Activated CD8-positive, alpha-beta memory T cell treated with anti-CD3 and anti-CD28 coated beads for 36 hours (primary cell): ENCODE measurements at regions not wholly inside any gene's neighbourhood (a gene's known extent, or its start where the extent isn't known, plus 50 kb on each side); places are given as distances from the start of the nearest gene placed in this dataset.

ENCODE experiments used
- CTCF ChIA-PET: fragments of 350-600 bp; sonication (Branson Sonifier 250); formaldehyde crosslinking; loops from one replicate; lab custom pipeline; 2021; ENCODE audit warnings: antibody characterized with exemption; lab: Charles Lee
- POLR2A ChIA-PET: fragments of 350-600 bp; sonication (Branson Sonifier 250); formaldehyde crosslinking; loops from one replicate; lab custom pipeline; 2021; ENCODE audit warnings: antibody characterized with exemption; lab: Charles Lee

GRCh38 chr2:234632527-234633391 lies 135.9 kb upstream of the ARL4C start:
- ChIA-PET POLR2A (no interaction called here), CTCF (no interaction called here)

- POLR2A ChIA-PET: no interaction called here
- CTCF ChIA-PET: interaction anchor here (1.1 kb wide), 1 partner anchor 11 kb away, joined by 3 read pairs; no protein-coding TSS in a partner anchor
Measured at GRCh38 chr2:234631646-234632514, 135.0 kb upstream of the ARL4C start.

GRCh38 chr2:234630801-234631261 lies 133.9 kb upstream of the ARL4C start:
- CTCF ChIA-PET: interaction anchor here (1.1 kb wide), 1 partner anchor 12 kb away, joined by 3 read pairs; no protein-coding TSS in a partner anchor
- POLR2A ChIA-PET: no interaction called here

- ChIA-PET POLR2A (no interaction called here), CTCF (no interaction called here)
Measured at GRCh38 chr2:234629596-234629995, 132.7 kb upstream of the ARL4C start.

GRCh38 chr2:234628953-234629352 lies 132.1 kb upstream of the ARL4C start:
- CTCF ChIA-PET: no interaction called here
- POLR2A ChIA-PET: no interaction called here

- POLR2A ChIA-PET: no interaction called here
- CTCF ChIA-PET: no interaction called here
Measured at GRCh38 chr2:234627308-234627707, 130.4 kb upstream of the ARL4C start.

- CTCF ChIA-PET: no interaction called here
- POLR2A ChIA-PET: no interaction called here
Measured at GRCh38 chr2:234626566-234627130, 129.8 kb upstream of the ARL4C start.

GRCh38 chr2:234625626-234626250 lies 128.9 kb upstream of the ARL4C start:
- POLR2A ChIA-PET: no interaction called here
- CTCF ChIA-PET: interaction anchor here (0.6 kb wide), 1 partner anchor 372 kb away, joined by 3 read pairs; no protein-coding TSS in a partner anchor

- ChIA-PET POLR2A (no interaction called here), CTCF (interaction anchor here (0.6 kb wide), 1 partner anchor 1064 kb away, joined by 3 read pairs; no protein-coding TSS in a partner anchor)
Measured at GRCh38 chr2:234623521-234623991, 126.7 kb upstream of the ARL4C start.

- ChIA-PET POLR2A (no interaction called here), CTCF (no interaction called here)
Measured at GRCh38 chr2:234621120-234621519, 124.2 kb upstream of the ARL4C start.

GRCh38 chr2:234620018-234620417 lies 123.1 kb upstream of the ARL4C start:
- CTCF ChIA-PET: no interaction called here
- POLR2A ChIA-PET: no interaction called here

- ChIA-PET POLR2A (no interaction called here), CTCF (no interaction called here)
Measured at GRCh38 chr2:234615643-234616356, 118.9 kb upstream of the ARL4C start.

- CTCF ChIA-PET: no interaction called here
- POLR2A ChIA-PET: no interaction called here
Measured at GRCh38 chr2:234611209-234611608, 114.3 kb upstream of the ARL4C start.

GRCh38 chr2:234608946-234609345 lies 112.1 kb upstream of the ARL4C start:
- POLR2A ChIA-PET: no interaction called here

GRCh38 chr2:234607691-234608090 lies 110.8 kb upstream of the ARL4C start:
- ChIA-PET CTCF (no interaction called here), POLR2A (no interaction called here)

More at GRCh38 chr2:234608946-234609345, 112.1 kb upstream of the ARL4C start:
- CTCF ChIA-PET: no interaction called here

- CTCF ChIA-PET: no interaction called here
- POLR2A ChIA-PET: no interaction called here
Measured at GRCh38 chr2:234606896-234607295, 110.0 kb upstream of the ARL4C start.

GRCh38 chr2:234603619-234604018 lies 106.7 kb upstream of the ARL4C start:
- POLR2A ChIA-PET: no interaction called here
- CTCF ChIA-PET: no interaction called here

- POLR2A ChIA-PET: no interaction called here
- CTCF ChIA-PET: no interaction called here
Measured at GRCh38 chr2:234601213-234601612, 104.3 kb upstream of the ARL4C start.

- POLR2A ChIA-PET: no interaction called here
- CTCF ChIA-PET: no interaction called here
Measured at GRCh38 chr2:234597576-234597861, 100.6 kb upstream of the ARL4C start.
